ENCODE measurements at regions not wholly inside any gene's neighbourhood (a gene's known extent, or its start where the extent isn't known, plus 50 kb on each side); places are given as distances from the start of the nearest gene placed in this dataset.

GRCh38 chr14:65179918-65180724, 77.8 kb upstream of the MAX start:
- no peak for TF ChIP-seq CTCF (IDR thresholded peaks at IDR 0.05)
- Histone ChIP-seq H3K9me3 (peaks cover 0 to 9% (median 0%) of the 10 kb centered on the region in 4 donors), H3K4me1 (peaks cover 0 to 10% (median 2%) of the 10 kb centered on the region in 4 donors), H3K36me3 (no peaks in the 10 kb centered on the region), H3K27me3 (no peaks in the 10 kb centered on the region), H3K4me3 (no peak overlapping the region), H3K27ac (no peak overlapping the region)
- peak in 2 of 3 donors; percentile 61 to 76 for DNase-seq

GRCh38 chr14:65180725-65181025, 78.4 kb upstream of the MAX start:
- no peak for DNase-seq
- no peak overlapping the region for H3K27ac ChIP-seq
- no peaks in the 10 kb centered on the region for H3K27me3 ChIP-seq
- H3K4me1 ChIP-seq, result peaks cover 0 to 10% (median 2%) of the 10 kb centered on the region in 4 donors
- H3K4me3 ChIP-seq, result no peak overlapping the region
- peaks cover 0 to 9% (median 0%) of the 10 kb centered on the region in 4 donors for H3K9me3 ChIP-seq
- no peaks in the 10 kb centered on the region for H3K36me3 ChIP-seq
- no peak for TF ChIP-seq CTCF (IDR thresholded peaks at IDR 0.05)
- no peak for TF ChIP-seq POLR2A (IDR thresholded peaks at IDR 0.05)

GRCh38 chr14:65184032-65184764, 81.9 kb upstream of the MAX start:
- H3K27ac ChIP-seq, result no peak overlapping the region
- peaks cover 0 to 9% (median 0%) of the 10 kb centered on the region in 4 donors for H3K9me3 ChIP-seq
- H3K36me3 ChIP-seq, result no peaks in the 10 kb centered on the region
- peaks cover 0 to 10% (median 2%) of the 10 kb centered on the region in 4 donors for H3K4me1 ChIP-seq
- no peak for DNase-seq
- no peak for TF ChIP-seq POLR2A (IDR thresholded peaks at IDR 0.05)
- TF ChIP-seq CTCF (IDR thresholded peaks at IDR 0.05), result no peak
- H3K4me3 ChIP-seq, result no peak overlapping the region
- no peaks in the 10 kb centered on the region for H3K27me3 ChIP-seq

GRCh38 chr14:65185829-65186228, 83.5 kb upstream of the MAX start:
- H3K36me3 ChIP-seq, result no peaks in the 10 kb centered on the region
- no peaks in the 10 kb centered on the region for H3K27me3 ChIP-seq
- no peaks in the 10 kb centered on the region for H3K4me1 ChIP-seq
- DNase-seq, result no peak
- H3K9me3 ChIP-seq, result peaks cover 0 to 9% (median 0%) of the 10 kb centered on the region in 4 donors
- TF ChIP-seq POLR2A (IDR thresholded peaks at IDR 0.05) (no peak), CTCF (IDR thresholded peaks at IDR 0.05) (no peak)
- H3K27ac ChIP-seq, result no peak overlapping the region
- no peak overlapping the region for H3K4me3 ChIP-seq

GRCh38 chr14:65186951-65187350, 84.6 kb upstream of the MAX start:
- Histone ChIP-seq H3K9me3 (peaks cover 0 to 8% (median 0%) of the 10 kb centered on the region in 4 donors), H3K4me1 (no peaks in the 10 kb centered on the region), H3K27ac (no peak overlapping the region), H3K4me3 (no peak overlapping the region), H3K27me3 (no peaks in the 10 kb centered on the region), H3K36me3 (no peaks in the 10 kb centered on the region)
- DNase-seq, result no peak
- no peak for TF ChIP-seq POLR2A (IDR thresholded peaks at IDR 0.05)
- TF ChIP-seq CTCF (IDR thresholded peaks at IDR 0.05), result no peak
